HEK293 (cell line): ENCODE measurements at regions not wholly inside any gene's neighbourhood (a gene's known extent, or its start where the extent isn't known, plus 50 kb on each side); places are given as distances from the start of the nearest gene placed in this dataset.

Source experiments
- ZBTB21 ChIP-seq: fragments of 450-650 bp; formaldehyde crosslinking; IDR thresholded peaks from 2 replicates; pipeline ENCODE4 v1.5.1; 2017; ENCODE audit warnings: missing biosample characterization, missing genetic modification characterization
- ZNF184 ChIP-seq: fragments of 450-650 bp; IDR thresholded peaks from 2 replicates; pipeline ENCODE4 v1.5.1; 2018; ENCODE audit warnings: missing biosample characterization, mild to moderate bottlenecking, missing genetic modification characterization
- ZNF544 ChIP-seq: fragments of 450-650 bp; formaldehyde crosslinking; IDR thresholded peaks from 2 replicates; pipeline ENCODE4 v1.5.0; 2017; ENCODE audit warnings: missing biosample characterization, missing genetic modification characterization
- TF ChIP-seq, protein P1 (sequence below): fragments of 450-650 bp; formaldehyde crosslinking; IDR thresholded peaks from 2 replicates; pipeline ENCODE4 v1.5.1; 2016; ENCODE audit warnings: missing biosample characterization, missing genetic modification characterization
- TF ChIP-seq, protein P2 (sequence below): fragments of 450-650 bp; formaldehyde crosslinking; IDR thresholded peaks from 2 replicates; pipeline ENCODE4 v1.5.1; 2016; ENCODE audit warnings: missing biosample characterization, missing genetic modification characterization

DNA sequence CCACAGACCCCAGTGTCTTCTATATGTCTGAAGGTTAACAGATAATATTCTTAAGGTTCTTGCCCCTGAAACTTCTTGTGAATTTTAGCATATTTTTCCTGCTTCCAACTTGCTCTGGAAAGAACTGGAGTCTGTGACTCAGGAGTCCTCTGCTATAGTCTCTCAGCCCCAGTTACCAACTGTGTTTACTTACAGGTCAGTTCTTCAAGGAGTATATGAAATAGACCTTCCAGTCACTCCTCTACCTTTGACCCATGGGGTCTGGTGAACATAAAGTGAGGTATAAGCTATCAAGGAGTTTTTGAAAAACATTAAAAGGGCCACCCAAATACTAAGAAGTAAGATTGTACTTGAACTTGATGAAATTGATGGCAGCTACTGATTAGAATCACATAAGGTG is 139.2 kb upstream of the ROPN1 start:
- no peak for TF ChIP-seq ZNF184 (tag by site-specific recombination)
- TF ChIP-seq, protein P1, sequence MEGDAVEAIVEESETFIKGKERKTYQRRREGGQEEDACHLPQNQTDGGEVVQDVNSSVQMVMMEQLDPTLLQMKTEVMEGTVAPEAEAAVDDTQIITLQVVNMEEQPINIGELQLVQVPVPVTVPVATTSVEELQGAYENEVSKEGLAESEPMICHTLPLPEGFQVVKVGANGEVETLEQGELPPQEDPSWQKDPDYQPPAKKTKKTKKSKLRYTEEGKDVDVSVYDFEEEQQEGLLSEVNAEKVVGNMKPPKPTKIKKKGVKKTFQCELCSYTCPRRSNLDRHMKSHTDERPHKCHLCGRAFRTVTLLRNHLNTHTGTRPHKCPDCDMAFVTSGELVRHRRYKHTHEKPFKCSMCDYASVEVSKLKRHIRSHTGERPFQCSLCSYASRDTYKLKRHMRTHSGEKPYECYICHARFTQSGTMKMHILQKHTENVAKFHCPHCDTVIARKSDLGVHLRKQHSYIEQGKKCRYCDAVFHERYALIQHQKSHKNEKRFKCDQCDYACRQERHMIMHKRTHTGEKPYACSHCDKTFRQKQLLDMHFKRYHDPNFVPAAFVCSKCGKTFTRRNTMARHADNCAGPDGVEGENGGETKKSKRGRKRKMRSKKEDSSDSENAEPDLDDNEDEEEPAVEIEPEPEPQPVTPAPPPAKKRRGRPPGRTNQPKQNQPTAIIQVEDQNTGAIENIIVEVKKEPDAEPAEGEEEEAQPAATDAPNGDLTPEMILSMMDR, result no peak
- TF ChIP-seq, protein P2, sequence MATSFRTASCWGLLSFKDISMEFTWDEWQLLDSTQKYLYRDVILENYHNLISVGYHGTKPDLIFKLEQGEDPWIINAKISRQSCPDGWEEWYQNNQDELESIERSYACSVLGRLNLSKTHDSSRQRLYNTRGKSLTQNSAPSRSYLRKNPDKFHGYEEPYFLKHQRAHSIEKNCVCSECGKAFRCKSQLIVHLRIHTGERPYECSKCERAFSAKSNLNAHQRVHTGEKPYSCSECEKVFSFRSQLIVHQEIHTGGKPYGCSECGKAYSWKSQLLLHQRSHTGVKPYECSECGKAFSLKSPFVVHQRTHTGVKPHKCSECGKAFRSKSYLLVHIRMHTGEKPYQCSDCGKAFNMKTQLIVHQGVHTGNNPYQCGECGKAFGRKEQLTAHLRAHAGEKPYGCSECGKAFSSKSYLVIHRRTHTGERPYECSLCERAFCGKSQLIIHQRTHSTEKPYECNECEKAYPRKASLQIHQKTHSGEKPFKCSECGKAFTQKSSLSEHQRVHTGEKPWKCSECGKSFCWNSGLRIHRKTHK, result no peak
- no peak for TF ChIP-seq ZBTB21 (tag by site-specific recombination)
- TF ChIP-seq ZNF544 (tag by site-specific recombination), result no peak
